ENCODE measurements at regions not wholly inside any gene's neighbourhood (a gene's known extent, or its start where the extent isn't known, plus 50 kb on each side); places are given as distances from the start of the nearest gene placed in this dataset.

GRCh38 chr5:17709011-17709710 is 74.9 kb downstream of the TAF11L14 start:
- no peak overlapping the region for H3T11ph ChIP-seq (ENCODE audit: low read length)

More at GRCh38 chr5:17709011-17709710, 74.9 kb downstream of the TAF11L14 start:
- no peak overlapping the region for H3K56ac ChIP-seq (ENCODE audit: insufficient read length, low read depth, low read length)
- no peaks in the 10 kb centered on the region for H4K20me1 ChIP-seq (ENCODE audit: control insufficient read depth, insufficient read depth, insufficient read length)
- no peaks in the 10 kb centered on the region for H3K79me1 ChIP-seq (ENCODE audit: insufficient read depth, low read depth, low read length, poor library complexity, severe bottlenecking)
- H3K9me3 Mint-ChIP-seq: no peaks in the 10 kb centered on the region; a peak in 1 of 5 replicates
- H3K27ac Mint-ChIP-seq: no peak overlapping the region
- no peak for DNase-seq
- no peaks in the 10 kb centered on the region; a peak in 1 of 7 replicates for H3K36me3 Mint-ChIP-seq (ENCODE audit: insufficient read depth in 1 of 3, low read depth in 3 of 3)
- no peak overlapping the region for H2AK5ac ChIP-seq (ENCODE audit: insufficient read length, low read length)
- H3K14ac ChIP-seq (ENCODE audit: insufficient read depth, low read length): no peak overlapping the region
- no peak overlapping the region for H3K9ac ChIP-seq (ENCODE audit: extremely low read depth, insufficient read length, low read length)
- H3K4me1 Mint-ChIP-seq: no peaks in the 10 kb centered on the region
- no CpG with 5 or more reads among the region's 2 CpGs for WGBS (ENCODE audit: extremely low coverage, insufficient read length, low lambda C conversion rate)
- no peak overlapping the region for H2AFZ ChIP-seq (ENCODE audit: low read length)
- no peak overlapping the region for H4K8ac ChIP-seq (replicated peaks; ENCODE audit: insufficient read length, low read depth, low read length)
- no peaks in the 10 kb centered on the region for H3K23me2 ChIP-seq (ENCODE audit: insufficient read length, low read depth, low read length, poor library complexity, severe bottlenecking)
- no peak overlapping the region for H3K23ac ChIP-seq (ENCODE audit: insufficient read length, low read depth, low read length)
- H3K4me3 Mint-ChIP-seq: no peak overlapping the region
- H2BK20ac ChIP-seq (ENCODE audit: low read depth, low read length, poor library complexity, severe bottlenecking): no peak overlapping the region
- H3K4me1 ChIP-seq (ENCODE audit: insufficient read depth, low read length): no peaks in the 10 kb centered on the region
- no peak overlapping the region for H2BK5ac ChIP-seq (ENCODE audit: insufficient read length, low read length)
- no peaks in the 10 kb centered on the region for H3K9me3 ChIP-seq (ENCODE audit: control insufficient read depth, low read depth, low read length)
- H3K4me2 ChIP-seq (ENCODE audit: insufficient read depth, insufficient read length, low read length): no peak overlapping the region
- H4K91ac ChIP-seq (ENCODE audit: insufficient read length, low read depth, low read length): no peak overlapping the region
- no peak overlapping the region for H2BK15ac ChIP-seq (ENCODE audit: low read depth, low read length)
- no peak overlapping the region for H2BK12ac ChIP-seq (ENCODE audit: insufficient read length, low read depth, low read length)
- H3K4ac ChIP-seq (ENCODE audit: low read depth, low read length): no peak overlapping the region
- H2BK120ac ChIP-seq (ENCODE audit: low read depth, low read length, poor library complexity, severe bottlenecking): no peak overlapping the region
- H4K5ac ChIP-seq (ENCODE audit: insufficient read length, low read depth, low read length): no peak overlapping the region
- H3K27ac ChIP-seq (ENCODE audit: insufficient read length, low read depth, low read length): no peak overlapping the region
- H3K27me3 Mint-ChIP-seq (ENCODE audit: low read depth): no peaks in the 10 kb centered on the region
- no peaks in the 10 kb centered on the region for H3K27me3 ChIP-seq (ENCODE audit: insufficient read depth, low read length)
- H3K79me2 ChIP-seq (ENCODE audit: insufficient read depth, low read length): no peaks in the 10 kb centered on the region
- no peak for TF ChIP-seq CTCF (conservative IDR thresholded peaks at IDR 0.05)
- H3K18ac ChIP-seq (ENCODE audit: insufficient read length, low read depth, low read length): no peak overlapping the region

Measured in H9 (cell line).